OCI-LY1 (cell line): ENCODE measurements at regions not wholly inside any gene's neighbourhood (a gene's known extent, or its start where the extent isn't known, plus 50 kb on each side); places are given as distances from the start of the nearest gene placed in this dataset.

ENCODE experiments used
- H2AFZ ChIP-seq: fragments of 200-600 bp; sonication (generic), shearing (Covaris generic); 2 replicates; pipeline ENCODE4 v1.6.0; 2014; ENCODE audit warnings: antibody characterized with exemption, mild to moderate bottlenecking, low read length
- H3F3A ChIP-seq: fragments of 200-600 bp; sonication (generic), shearing (Covaris generic); 2 replicates; pipeline ENCODE4 v1.6.0; 2014; ENCODE audit warnings: mild to moderate bottlenecking, antibody characterized with exemption, low read length, moderate library complexity; ENCODE audit not compliant: insufficient read depth
- H3K27ac ChIP-seq: fragments of 200-600 bp; sonication (generic); 2 replicates; pipeline ENCODE4 v1.5.1; 2014; ENCODE audit warnings: low read length, mixed run types, mild to moderate bottlenecking, low read depth; ENCODE audit not compliant: poor library complexity, severe bottlenecking
- H3K27me3 ChIP-seq: fragments of 200-600 bp; sonication (generic); 2 replicates; pipeline ENCODE4 v1.6.0; 2014; ENCODE audit warnings: antibody characterized with exemption, mild to moderate bottlenecking, low read length, moderate library complexity; ENCODE audit not compliant: insufficient read depth
- H3K36me3 ChIP-seq: fragments of 200-600 bp; sonication (generic); 2 replicates; pipeline ENCODE4 v1.6.1; 2014; ENCODE audit warnings: mild to moderate bottlenecking, antibody characterized with exemption, low read length, moderate library complexity, mixed read lengths; ENCODE audit not compliant: insufficient read depth
- H3K4me1 ChIP-seq: fragments of 200-600 bp; sonication (generic); 2 replicates; pipeline ENCODE4 v1.5.1; 2014; ENCODE audit warnings: mild to moderate bottlenecking, low read length, moderate library complexity; ENCODE audit not compliant: insufficient read depth, severe bottlenecking
- H3K4me2 ChIP-seq: fragments of 200-600 bp; sonication (generic), shearing (Covaris generic); 2 replicates; pipeline ENCODE4 v1.6.1; 2014; ENCODE audit warnings: low read length
- H3K4me3 ChIP-seq: fragments of 200-600 bp; sonication (generic); 2 replicates; pipeline ENCODE4 v1.5.1; 2014; ENCODE audit warnings: low read length, low read depth, mild to moderate bottlenecking, mixed read lengths; ENCODE audit not compliant: poor library complexity, severe bottlenecking
- H3K79me2 ChIP-seq: fragments of 200-600 bp; shearing (Covaris generic); 2 replicates; pipeline ENCODE4 v1.6.1; 2016; ENCODE audit warnings: mixed run types, low read length, mixed read lengths; ENCODE audit not compliant: insufficient read depth
- H3K9ac ChIP-seq: fragments of 200-600 bp; sonication (generic), shearing (Covaris generic); 2 replicates; pipeline ENCODE4 v1.6.1; 2014; ENCODE audit warnings: mild to moderate bottlenecking, low read length, mixed read lengths
- H3K9me2 ChIP-seq: fragments of 200-600 bp; sonication (generic), shearing (Covaris generic); 2 replicates; pipeline ENCODE4 v1.6.1; 2014; ENCODE audit warnings: low read depth, mild to moderate bottlenecking, low read length, mixed read lengths
- H3K9me3 ChIP-seq: fragments of 200-600 bp; shearing (Covaris generic); 2 replicates; pipeline ENCODE4 v1.6.1; 2014; ENCODE audit warnings: low read length, mixed read lengths
- H4K20me1 ChIP-seq: fragments of 200-600 bp; sonication (generic), shearing (Covaris generic); 2 replicates; pipeline ENCODE4 v1.6.0; 2016; ENCODE audit warnings: mild to moderate bottlenecking, low read length; ENCODE audit not compliant: insufficient read depth
- EZH2 ChIP-seq: fragments of 200-600 bp; sonication (generic), shearing (Covaris generic); IDR thresholded peaks from 2 replicates; pipeline ENCODE4 v1.8.0; 2017; ENCODE audit warnings: borderline replicate concordance, mixed run types, mild to moderate bottlenecking, antibody characterized with exemption, low read length, moderate library complexity, mixed read lengths
- TF ChIP-seq, protein P1 (sequence below): fragments of 200-600 bp; sonication (generic), shearing (Covaris generic); IDR thresholded peaks from 2 replicates; pipeline ENCODE4 v1.5.1; 2017; ENCODE audit warnings: mild to moderate bottlenecking, antibody characterized with exemption, low read length, moderate library complexity, mixed read lengths

DNA sequence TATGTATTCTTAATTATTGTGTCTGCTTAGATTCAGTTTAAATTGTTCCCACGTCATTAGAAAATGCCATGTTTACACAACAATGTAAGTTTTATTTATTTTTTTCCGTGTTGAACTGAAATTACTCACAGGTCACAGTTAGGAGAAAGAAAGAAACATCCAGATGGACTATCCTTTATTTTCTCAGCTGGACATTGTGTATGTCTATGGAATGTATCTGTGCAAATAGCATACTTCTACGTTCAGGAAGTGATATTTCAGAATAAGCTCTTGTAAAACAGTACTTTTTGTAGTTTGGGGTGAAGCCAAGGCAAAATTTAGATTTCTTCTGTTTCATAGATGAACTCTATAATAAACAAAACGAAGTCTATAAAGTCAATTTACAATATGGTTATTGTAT lies 249.0 kb upstream of the ZNF608 start:
- TF ChIP-seq EZH2: no peak
- TF ChIP-seq, protein P1, sequence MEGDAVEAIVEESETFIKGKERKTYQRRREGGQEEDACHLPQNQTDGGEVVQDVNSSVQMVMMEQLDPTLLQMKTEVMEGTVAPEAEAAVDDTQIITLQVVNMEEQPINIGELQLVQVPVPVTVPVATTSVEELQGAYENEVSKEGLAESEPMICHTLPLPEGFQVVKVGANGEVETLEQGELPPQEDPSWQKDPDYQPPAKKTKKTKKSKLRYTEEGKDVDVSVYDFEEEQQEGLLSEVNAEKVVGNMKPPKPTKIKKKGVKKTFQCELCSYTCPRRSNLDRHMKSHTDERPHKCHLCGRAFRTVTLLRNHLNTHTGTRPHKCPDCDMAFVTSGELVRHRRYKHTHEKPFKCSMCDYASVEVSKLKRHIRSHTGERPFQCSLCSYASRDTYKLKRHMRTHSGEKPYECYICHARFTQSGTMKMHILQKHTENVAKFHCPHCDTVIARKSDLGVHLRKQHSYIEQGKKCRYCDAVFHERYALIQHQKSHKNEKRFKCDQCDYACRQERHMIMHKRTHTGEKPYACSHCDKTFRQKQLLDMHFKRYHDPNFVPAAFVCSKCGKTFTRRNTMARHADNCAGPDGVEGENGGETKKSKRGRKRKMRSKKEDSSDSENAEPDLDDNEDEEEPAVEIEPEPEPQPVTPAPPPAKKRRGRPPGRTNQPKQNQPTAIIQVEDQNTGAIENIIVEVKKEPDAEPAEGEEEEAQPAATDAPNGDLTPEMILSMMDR: no peak
- Histone ChIP-seq H3K36me3 (no peaks in the 10 kb centered on the region), H3K4me2 (no peak overlapping the region), H2AFZ (no peak overlapping the region), H3K27me3 (no peaks in the 10 kb centered on the region), H4K20me1 (no peaks in the 10 kb centered on the region), H3K9me2 (no peaks in the 10 kb centered on the region), H3K79me2 (no peaks in the 10 kb centered on the region), H3F3A (peaks cover 2% of the 10 kb centered on the region; the same call in 1 of the 2 replicates), H3K4me3 (no peak overlapping the region), H3K4me1 (peaks cover 48% of the 10 kb centered on the region), H3K9me3 (no peaks in the 10 kb centered on the region), H3K27ac (peak overlapping the region; percentile 11), H3K9ac (no peak overlapping the region)

DNA sequence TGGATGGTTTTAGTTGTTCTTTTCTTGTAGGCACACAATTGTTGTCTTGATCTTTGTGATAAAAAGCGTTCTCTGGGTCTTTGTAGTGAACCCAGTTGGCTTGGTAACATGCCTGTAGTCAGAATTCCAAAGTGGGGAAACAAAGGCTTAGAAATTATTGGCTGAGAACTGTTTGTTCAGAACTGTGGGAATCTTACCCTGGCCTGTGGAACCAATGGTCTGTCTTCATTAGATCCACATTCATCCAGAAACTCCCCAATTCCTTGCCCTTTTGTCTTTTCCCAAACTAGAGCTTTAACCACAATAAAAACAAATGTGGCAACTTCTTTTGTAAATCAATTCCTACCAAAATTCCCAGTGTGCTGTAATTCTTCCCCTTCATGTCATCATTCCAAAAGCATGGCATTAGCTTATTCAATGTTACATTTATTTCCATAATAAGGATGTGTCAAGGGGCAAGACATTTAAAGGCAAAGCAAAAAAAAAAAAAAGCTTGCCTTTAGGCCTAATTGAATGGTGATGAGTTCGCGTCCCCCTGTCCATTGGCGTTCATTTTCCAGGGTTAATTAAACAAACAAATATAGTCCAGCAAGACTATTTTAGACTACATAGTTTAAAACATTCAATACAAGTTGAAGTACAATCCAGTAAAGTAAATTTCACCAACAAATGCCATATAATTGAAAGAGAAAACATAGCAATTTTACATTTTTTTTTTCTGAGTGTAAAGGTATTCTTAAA lies 249.8 kb upstream of the ZNF608 start:
- Histone ChIP-seq H3F3A (peaks cover 2% of the 10 kb centered on the region; the same call in 1 of the 2 replicates), H3K9ac (no peak overlapping the region), H3K36me3 (no peaks in the 10 kb centered on the region), H3K4me1 (peaks cover 55% of the 10 kb centered on the region), H3K9me3 (no peaks in the 10 kb centered on the region), H2AFZ (no peak overlapping the region), H4K20me1 (no peaks in the 10 kb centered on the region), H3K79me2 (no peaks in the 10 kb centered on the region), H3K4me3 (no peak overlapping the region), H3K27me3 (no peaks in the 10 kb centered on the region), H3K9me2 (no peaks in the 10 kb centered on the region), H3K4me2 (no peak overlapping the region), H3K27ac (peak overlapping the region; percentile 97)
- TF ChIP-seq, protein P1: no peak
- TF ChIP-seq EZH2: no peak

DNA sequence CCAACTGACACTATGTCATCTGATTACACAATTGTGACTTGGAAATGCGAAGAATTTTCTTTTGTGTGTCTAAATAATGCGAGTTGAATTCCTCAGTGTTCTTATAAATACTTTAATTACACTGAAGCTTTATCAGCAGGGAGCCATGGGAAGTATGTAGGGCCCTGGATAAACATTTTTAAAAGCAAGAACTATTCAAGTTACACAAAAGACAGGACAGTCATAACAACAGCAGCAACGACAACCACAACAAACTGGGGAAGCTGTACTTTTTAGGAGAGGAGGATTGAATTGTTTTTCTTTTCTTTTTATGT lies 250.3 kb upstream of the ZNF608 start:
- Histone ChIP-seq H3F3A (peaks cover 2% of the 10 kb centered on the region; the same call in 1 of the 2 replicates), H3K9ac (no peak overlapping the region; the same call in 1 of the 2 replicates), H3K79me2 (no peaks in the 10 kb centered on the region), H3K4me3 (no peak overlapping the region), H3K9me3 (no peaks in the 10 kb centered on the region), H3K27me3 (no peaks in the 10 kb centered on the region), H3K9me2 (no peaks in the 10 kb centered on the region), H3K4me2 (no peak overlapping the region; the same call in 1 of the 2 replicates), H2AFZ (peak overlapping the region; percentile 73; the same call in 1 of the 2 replicates), H4K20me1 (no peaks in the 10 kb centered on the region), H3K4me1 (peaks cover 58% of the 10 kb centered on the region), H3K36me3 (no peaks in the 10 kb centered on the region), H3K27ac (peak overlapping the region; percentile 97)
- no peak for TF ChIP-seq EZH2
- TF ChIP-seq, protein P1: no peak
